Activated T-cell treated with anti-CD3 and anti-CD28 coated beads, Interleukin-2, amount 50 U/mL, for 24 hours (primary cell): ENCODE measurements at regions not wholly inside any gene's neighbourhood (a gene's known extent, or its start where the extent isn't known, plus 50 kb on each side); places are given as distances from the start of the nearest gene placed in this dataset.
"Not testable (repeated sequence)": the region's sequence is repeated elsewhere in the genome, so short reads cannot be mapped to it uniquely, and the experiment has no call there.

ENCODE experiments used
- DNase-seq: peaks from one replicate; pipeline ENCODE4 v3.0.0-alpha.2; 2020
- H3K27ac Mint-ChIP-seq: 2 replicates; pipeline ENCODE4 v1.8.0; 2020; ENCODE audit warnings: mild to moderate bottlenecking, mixed read lengths
- H3K27me3 Mint-ChIP-seq: 2 replicates; pipeline ENCODE4 v1.8.0; 2020; ENCODE audit warnings: mixed read lengths
- H3K36me3 Mint-ChIP-seq: 2 replicates; pipeline ENCODE4 v1.8.0; 2020; ENCODE audit warnings: low read depth, mixed read lengths
- H3K4me1 Mint-ChIP-seq: 2 replicates; pipeline ENCODE4 v1.8.0; 2020; ENCODE audit warnings: low read depth, mixed read lengths
- H3K4me3 Mint-ChIP-seq: 2 replicates; pipeline ENCODE4 v1.8.0; 2020; ENCODE audit warnings: mild to moderate bottlenecking, moderate library complexity, mixed read lengths
- H3K9me3 Mint-ChIP-seq: 2 replicates; pipeline ENCODE4 v1.8.0; 2020; ENCODE audit warnings: mixed read lengths

GRCh38 chr17:63019138-63019873 is 53.3 kb downstream of the TANC2 start:
- H3K9me3 Mint-ChIP-seq, result peaks cover 4% of the 10 kb centered on the region
- no peak overlapping the region for H3K4me3 Mint-ChIP-seq
- H3K36me3 Mint-ChIP-seq, result peaks cover 2% of the 10 kb centered on the region
- no peaks in the 10 kb centered on the region for H3K4me1 Mint-ChIP-seq
- no peak for DNase-seq
- H3K27me3 Mint-ChIP-seq, result no peaks in the 10 kb centered on the region
- H3K27ac Mint-ChIP-seq, result no peak overlapping the region

- H3K27me3 Mint-ChIP-seq, result no peaks in the 10 kb centered on the region
- peaks cover 4% of the 10 kb centered on the region for H3K4me1 Mint-ChIP-seq
- H3K4me3 Mint-ChIP-seq, result no peak overlapping the region
- no peaks in the 10 kb centered on the region for H3K36me3 Mint-ChIP-seq
- H3K27ac Mint-ChIP-seq, result no peak overlapping the region
- no peak for DNase-seq
- H3K9me3 Mint-ChIP-seq, result peaks cover 4% of the 10 kb centered on the region
Measured at GRCh38 chr17:63022567-63022966, 56.5 kb downstream of the TANC2 start.

- H3K9me3 Mint-ChIP-seq, result peaks cover 4% of the 10 kb centered on the region
- H3K4me3 Mint-ChIP-seq, result no peak overlapping the region
- DNase-seq, result no peak
- no peaks in the 10 kb centered on the region for H3K27me3 Mint-ChIP-seq
- H3K36me3 Mint-ChIP-seq, result no peaks in the 10 kb centered on the region
- H3K27ac Mint-ChIP-seq, result no peak overlapping the region
- peaks cover 4% of the 10 kb centered on the region for H3K4me1 Mint-ChIP-seq
Measured at GRCh38 chr17:63023049-63023448, 57.0 kb downstream of the TANC2 start.

- no peaks in the 10 kb centered on the region for H3K36me3 Mint-ChIP-seq
- no peaks in the 10 kb centered on the region for H3K27me3 Mint-ChIP-seq
- H3K27ac Mint-ChIP-seq, result no peak overlapping the region
- H3K9me3 Mint-ChIP-seq, result peaks cover 4% of the 10 kb centered on the region
- no peak overlapping the region for H3K4me3 Mint-ChIP-seq
- H3K4me1 Mint-ChIP-seq, result peaks cover 4% of the 10 kb centered on the region
- DNase-seq, result no peak
Measured at GRCh38 chr17:63024201-63024600, 58.2 kb downstream of the TANC2 start.

- no peak overlapping the region for H3K4me3 Mint-ChIP-seq
- no peaks in the 10 kb centered on the region for H3K36me3 Mint-ChIP-seq
- H3K27me3 Mint-ChIP-seq, result no peaks in the 10 kb centered on the region
- H3K4me1 Mint-ChIP-seq, result peaks cover 4% of the 10 kb centered on the region
- H3K27ac Mint-ChIP-seq, result no peak overlapping the region
- peaks cover 4% of the 10 kb centered on the region for H3K9me3 Mint-ChIP-seq
- no peak for DNase-seq
Measured at GRCh38 chr17:63024716-63025115, 58.7 kb downstream of the TANC2 start.

GRCh38 chr17:63025637-63026036 is 59.6 kb downstream of the TANC2 start:
- not testable (repeated sequence) for H3K9me3 Mint-ChIP-seq, H3K4me3 Mint-ChIP-seq, H3K27ac Mint-ChIP-seq, H3K4me1 Mint-ChIP-seq, H3K36me3 Mint-ChIP-seq, H3K27me3 Mint-ChIP-seq, DNase-seq

DNA sequence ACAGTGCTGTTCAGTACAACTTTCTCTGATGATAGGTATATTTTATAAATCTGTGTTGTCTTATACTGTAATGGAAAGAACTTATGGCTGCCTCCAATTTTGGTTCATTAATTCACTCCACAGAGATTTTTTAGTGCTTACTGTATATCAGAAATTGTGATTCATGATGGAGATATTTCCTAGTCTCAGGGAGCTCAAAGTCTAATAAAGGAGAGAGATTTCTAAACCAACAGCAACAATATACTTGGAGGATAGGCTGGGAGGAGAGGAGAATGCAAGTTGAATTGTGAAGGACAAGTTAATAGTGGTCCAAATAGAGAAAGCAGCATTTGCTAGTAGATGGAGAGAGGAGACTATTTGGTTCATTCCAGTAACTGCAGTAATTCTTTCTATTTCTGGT is 63.5 kb downstream of the TANC2 start:
- H3K4me3 Mint-ChIP-seq, result no peak overlapping the region
- H3K27ac Mint-ChIP-seq, result no peak overlapping the region
- H3K36me3 Mint-ChIP-seq, result peaks cover 2% of the 10 kb centered on the region
- DNase-seq, result no peak
- H3K27me3 Mint-ChIP-seq, result no peaks in the 10 kb centered on the region
- peaks cover 4% of the 10 kb centered on the region for H3K4me1 Mint-ChIP-seq
- peaks cover 4% of the 10 kb centered on the region for H3K9me3 Mint-ChIP-seq

GRCh38 chr17:63032142-63032541 is 66.1 kb downstream of the TANC2 start:
- peaks cover 10% of the 10 kb centered on the region for H3K4me1 Mint-ChIP-seq
- H3K27me3 Mint-ChIP-seq, result no peaks in the 10 kb centered on the region
- no peak for DNase-seq
- H3K4me3 Mint-ChIP-seq, result no peak overlapping the region
- H3K27ac Mint-ChIP-seq, result no peak overlapping the region
- H3K9me3 Mint-ChIP-seq, result peaks cover 4% of the 10 kb centered on the region
- H3K36me3 Mint-ChIP-seq, result peaks cover 2% of the 10 kb centered on the region

- Mint-ChIP-seq H3K27ac (no peak overlapping the region), H3K4me1 (peaks cover 10% of the 10 kb centered on the region), H3K27me3 (no peaks in the 10 kb centered on the region), H3K36me3 (peaks cover 2% of the 10 kb centered on the region), H3K4me3 (no peak overlapping the region), H3K9me3 (peaks cover 4% of the 10 kb centered on the region)
- DNase-seq, result no peak
Measured at GRCh38 chr17:63033142-63033541, 67.1 kb downstream of the TANC2 start.

DNA sequence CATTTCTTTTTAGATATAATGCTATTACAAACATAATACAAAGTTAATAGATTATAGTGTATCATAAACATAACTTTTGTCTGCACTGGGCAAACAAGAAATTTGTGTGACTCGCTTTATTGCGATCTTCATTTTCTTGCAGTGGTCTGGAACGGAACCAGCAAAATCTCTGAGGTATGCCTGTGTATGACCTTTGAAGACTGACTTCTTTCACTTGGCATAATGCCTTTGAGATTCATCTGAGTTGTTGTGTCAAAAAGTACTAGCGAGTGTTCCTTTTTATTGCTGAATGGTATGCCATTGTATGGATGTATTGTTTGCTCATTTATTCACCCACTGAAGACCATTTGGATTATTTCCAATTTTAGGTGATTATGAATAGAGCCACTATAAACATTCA is 69.2 kb downstream of the TANC2 start:
- Mint-ChIP-seq H3K4me1 (peaks cover 19% of the 10 kb centered on the region), H3K4me3 (no peak overlapping the region), H3K9me3 (peaks cover 4% of the 10 kb centered on the region), H3K27ac (no peak overlapping the region), H3K27me3 (no peaks in the 10 kb centered on the region), H3K36me3 (peaks cover 2% of the 10 kb centered on the region)
- DNase-seq, result no peak

GRCh38 chr17:63035695-63036094 is 69.7 kb downstream of the TANC2 start:
- Mint-ChIP-seq H3K4me1 (peaks cover 22% of the 10 kb centered on the region), H3K27me3 (no peaks in the 10 kb centered on the region), H3K9me3 (peaks cover 4% of the 10 kb centered on the region), H3K36me3 (peaks cover 2% of the 10 kb centered on the region), H3K27ac (no peak overlapping the region), H3K4me3 (no peak overlapping the region)
- no peak for DNase-seq

GRCh38 chr17:63039342-63039741 is 73.3 kb downstream of the TANC2 start:
- Mint-ChIP-seq H3K36me3 (no peaks in the 10 kb centered on the region), H3K4me1 (peaks cover 22% of the 10 kb centered on the region), H3K27ac (no peak overlapping the region), H3K9me3 (no peaks in the 10 kb centered on the region), H3K4me3 (no peak overlapping the region), H3K27me3 (no peaks in the 10 kb centered on the region)
- no peak for DNase-seq

- no peak for DNase-seq
Measured at GRCh38 chr17:63039899-63040602, 74.0 kb downstream of the TANC2 start.

DNA sequence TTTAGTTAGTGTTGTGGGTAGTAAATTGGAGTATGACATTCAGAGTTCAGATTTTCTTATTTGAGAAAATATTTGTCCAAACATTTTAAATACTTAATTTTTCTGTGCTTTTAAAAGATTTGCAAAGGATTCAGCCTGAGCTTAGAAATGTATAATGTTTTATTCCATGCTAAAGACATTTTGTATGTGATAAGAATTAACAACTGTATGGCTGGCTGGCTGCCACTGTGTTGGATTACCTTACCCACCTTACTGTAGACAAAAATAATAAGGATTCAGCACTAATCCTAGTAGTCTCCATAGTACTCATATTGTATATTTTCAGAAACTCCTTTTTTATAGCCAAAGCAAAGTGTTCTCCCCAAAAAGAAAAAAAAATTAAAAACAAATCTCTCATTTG is 74.8 kb downstream of the TANC2 start:
- H3K36me3 Mint-ChIP-seq, result no peaks in the 10 kb centered on the region
- H3K4me3 Mint-ChIP-seq, result no peak overlapping the region
- H3K27ac Mint-ChIP-seq, result no peak overlapping the region
- no peak for DNase-seq
- no peaks in the 10 kb centered on the region for H3K27me3 Mint-ChIP-seq
- H3K4me1 Mint-ChIP-seq, result peaks cover 14% of the 10 kb centered on the region
- H3K9me3 Mint-ChIP-seq, result no peaks in the 10 kb centered on the region

More at GRCh38 chr17:63039899-63040602, 74.0 kb downstream of the TANC2 start:
- H3K27me3 Mint-ChIP-seq, result no peaks in the 10 kb centered on the region
- no peaks in the 10 kb centered on the region for H3K9me3 Mint-ChIP-seq
- no peak overlapping the region for H3K27ac Mint-ChIP-seq
- H3K4me3 Mint-ChIP-seq, result no peak overlapping the region
- H3K36me3 Mint-ChIP-seq, result no peaks in the 10 kb centered on the region
- peaks cover 20% of the 10 kb centered on the region for H3K4me1 Mint-ChIP-seq

DNA sequence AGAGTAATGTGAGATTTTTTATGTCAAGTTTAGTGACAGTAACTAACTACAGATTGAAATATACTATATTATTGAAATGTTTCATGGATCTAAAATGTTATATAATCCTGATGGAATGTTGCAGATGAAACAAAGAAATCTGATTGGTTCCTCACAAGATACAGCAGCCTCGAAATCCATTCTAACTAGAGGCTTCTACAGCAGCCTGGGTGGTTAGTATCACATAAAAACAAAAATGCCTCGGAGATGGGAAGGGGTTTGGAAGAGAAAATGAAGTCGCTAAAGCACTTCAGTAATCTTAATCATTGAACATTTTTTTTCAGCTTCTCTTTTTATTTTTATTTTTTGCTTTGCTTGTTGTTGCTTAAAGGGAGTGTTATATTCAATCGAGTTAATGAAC is 75.2 kb downstream of the TANC2 start:
- DNase-seq, result no peak
- Mint-ChIP-seq H3K27me3 (no peaks in the 10 kb centered on the region), H3K36me3 (no peaks in the 10 kb centered on the region), H3K4me3 (no peak overlapping the region), H3K27ac (no peak overlapping the region), H3K9me3 (no peaks in the 10 kb centered on the region), H3K4me1 (peaks cover 12% of the 10 kb centered on the region)
